ENCODE measurements at regions not wholly inside any gene's neighbourhood (a gene's known extent, or its start where the extent isn't known, plus 50 kb on each side); places are given as distances from the start of the nearest gene placed in this dataset.
"Not testable (repeated sequence)": the region's sequence is repeated elsewhere in the genome, so short reads cannot be mapped to it uniquely, and the experiment has no call there.

DNA sequence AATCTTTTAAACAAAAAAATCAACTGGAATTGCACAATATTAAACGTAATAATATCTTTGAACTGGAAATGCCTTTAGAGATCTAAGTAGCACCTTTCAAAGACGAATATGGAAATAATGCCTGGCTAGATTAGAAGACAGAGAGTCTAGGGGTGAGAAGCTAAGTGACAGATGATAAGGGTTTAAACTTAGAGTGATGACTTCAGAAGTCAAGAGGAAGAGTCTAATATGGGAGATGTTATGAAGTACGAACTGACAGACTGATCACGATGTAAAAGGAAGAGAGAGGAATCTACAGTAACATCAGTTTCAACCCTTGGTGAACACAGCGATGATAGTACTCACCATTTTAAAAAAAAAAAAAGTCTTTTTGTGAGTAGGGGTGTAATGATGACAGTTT, 57.9 kb downstream of the HINT1 start:
- no peak for DNase-seq

- no peak for DNase-seq
Observed at GRCh38 chr5:131104169-131104808, 60.8 kb downstream of the HINT1 start.

DNA sequence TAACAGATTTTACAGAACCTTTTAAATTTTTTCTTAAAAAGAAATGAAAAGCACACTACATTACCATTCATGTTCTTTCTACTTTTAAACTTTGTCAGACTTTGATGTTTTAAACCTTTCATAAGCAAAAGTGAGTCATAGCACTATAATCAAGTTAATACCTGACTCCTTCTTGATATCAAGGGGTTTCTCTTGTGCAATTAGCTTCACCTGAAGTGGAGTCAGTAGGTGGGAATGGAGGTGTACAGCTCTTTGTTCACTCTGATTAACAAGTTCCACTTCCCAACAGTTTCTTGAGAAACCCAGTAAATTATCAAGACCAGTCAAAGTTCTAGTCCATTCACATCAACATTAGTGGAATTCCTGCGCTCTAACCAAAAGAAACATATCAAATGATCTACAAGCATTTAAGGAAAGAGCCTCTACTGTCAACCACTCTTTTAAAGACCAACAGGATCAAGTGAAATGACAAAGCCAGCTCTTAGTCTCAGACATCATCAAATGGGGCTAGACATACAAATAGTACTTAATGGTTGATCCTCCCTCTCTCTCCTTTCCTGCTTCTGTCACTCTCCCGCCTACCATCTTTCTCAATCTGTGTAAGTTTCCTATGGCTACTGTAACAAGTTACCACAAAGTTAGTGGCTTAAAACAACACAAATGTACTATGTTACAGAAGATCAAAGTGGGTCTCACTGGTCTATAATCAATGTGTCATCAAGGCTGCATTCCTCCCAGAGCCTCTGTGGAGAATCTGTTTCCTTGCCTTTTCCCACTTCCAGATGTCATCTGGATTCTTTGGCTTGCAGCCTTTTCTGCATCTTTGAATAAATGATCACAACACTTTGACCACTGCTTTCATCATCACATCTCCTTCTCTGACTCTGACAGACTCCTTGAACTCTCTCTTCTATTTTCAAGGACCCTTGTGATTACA, 68.0 kb downstream of the HINT1 start:
- DNase-seq, result no peak

DNA sequence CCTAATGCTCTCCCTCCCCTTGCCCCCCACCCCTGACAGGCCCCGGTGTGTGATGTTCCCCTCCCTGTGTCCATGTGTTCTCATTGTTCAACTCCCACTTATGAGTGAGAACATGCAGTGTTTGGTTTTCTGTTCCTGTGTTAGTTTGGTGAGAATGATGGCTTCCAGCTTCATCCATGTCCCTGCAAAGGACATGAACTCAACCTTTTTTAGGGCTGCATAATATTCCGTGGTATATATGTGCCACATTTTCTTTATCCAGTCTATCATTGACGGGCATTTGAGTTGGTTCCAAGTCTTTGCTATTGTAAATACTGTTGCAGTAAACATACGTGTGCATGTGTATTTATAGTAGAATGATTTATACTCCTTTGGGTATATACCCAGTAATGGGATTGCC, 69.5 kb downstream of the HINT1 start:
- DNase-seq, result not testable (repeated sequence)

DNA sequence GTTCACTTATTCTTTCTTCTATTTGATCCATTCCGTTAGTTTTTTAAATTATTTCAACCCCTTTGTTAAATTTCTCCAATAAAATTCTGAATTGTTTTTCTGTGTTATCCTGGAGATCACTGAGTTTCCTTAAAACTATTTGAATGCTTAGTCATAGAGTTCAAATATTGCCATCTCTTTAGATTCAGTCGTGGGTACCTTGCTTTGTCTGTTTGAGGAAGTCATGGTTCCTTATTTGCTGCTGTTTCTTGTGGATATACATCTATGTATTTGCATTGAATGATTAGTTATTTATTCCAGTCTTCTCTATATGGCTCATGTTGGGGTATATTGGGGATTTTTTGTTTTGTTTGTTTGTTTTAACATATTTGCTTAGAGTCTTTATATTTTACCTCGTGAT, 80.6 kb downstream of the HINT1 start:
- DNase-seq, result no peak

DNA sequence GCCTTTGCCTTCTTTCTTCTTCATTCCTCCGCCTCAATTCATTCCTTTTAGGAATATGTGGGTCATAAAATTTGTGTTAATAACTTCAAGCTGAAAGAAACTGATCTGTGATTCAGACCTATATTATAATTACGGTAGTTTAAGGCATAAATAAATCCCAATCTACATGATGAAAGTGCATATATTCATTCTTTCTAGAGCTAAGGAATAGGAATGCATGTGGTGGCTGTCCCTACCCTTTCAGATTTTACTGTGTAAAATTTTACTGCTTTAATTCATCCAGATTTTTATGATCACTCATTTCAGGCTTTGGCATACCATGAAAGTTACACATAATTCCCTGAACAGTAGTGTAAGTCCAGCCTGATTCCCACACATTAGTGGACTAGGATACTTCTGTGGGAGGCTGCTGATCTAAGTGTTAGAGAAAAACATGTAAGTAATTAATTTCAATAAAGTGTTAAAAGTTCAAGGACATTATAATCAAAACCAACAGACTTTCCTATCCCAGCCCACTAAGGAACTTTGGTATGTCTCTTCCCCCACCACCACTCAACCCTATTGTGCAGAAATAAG, 83.1 kb downstream of the HINT1 start:
- no peak for DNase-seq

GRCh38 chr5:131081374-131081773, 83.7 kb downstream of the HINT1 start:
- no peak for DNase-seq

- DNase-seq, result no peak
Observed at GRCh38 chr5:131079232-131079631, 85.8 kb downstream of the HINT1 start.

DNA sequence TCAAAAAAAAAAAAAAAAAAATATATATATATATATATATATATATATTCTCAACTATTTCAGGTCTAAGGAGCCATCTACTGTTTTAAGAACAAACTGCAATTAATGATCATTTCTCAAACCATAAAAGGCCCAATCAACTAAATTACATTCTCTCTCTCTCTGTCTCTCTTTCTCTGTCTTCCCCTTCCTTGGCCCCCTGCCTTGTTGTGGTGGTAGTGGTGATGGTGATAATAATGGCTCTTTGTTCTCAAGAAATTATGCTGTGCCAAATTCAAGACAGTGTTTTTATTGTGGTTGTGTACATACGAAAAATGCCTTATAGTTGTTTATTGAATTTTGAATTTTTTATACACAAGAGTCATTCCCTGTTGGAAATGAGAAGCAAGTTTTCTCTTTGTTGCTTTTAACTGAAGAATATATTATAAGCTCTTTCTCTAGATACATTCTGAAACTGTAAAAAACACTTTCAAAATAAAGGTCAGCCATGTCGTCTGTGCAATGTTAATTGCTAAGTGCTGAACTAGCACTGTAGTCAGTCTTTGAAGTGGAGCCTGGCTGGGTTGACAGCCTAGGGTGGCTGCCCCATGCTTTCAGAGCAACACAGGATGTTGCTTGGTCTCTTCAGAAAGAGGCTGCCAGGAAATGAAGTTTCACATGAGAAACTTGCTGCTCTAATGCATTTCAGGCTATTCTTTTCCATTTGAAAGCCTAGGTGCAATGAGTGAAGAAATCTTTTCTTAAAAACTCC, 96.0 kb downstream of the HINT1 start:
- DNase-seq, result no peak

DNA sequence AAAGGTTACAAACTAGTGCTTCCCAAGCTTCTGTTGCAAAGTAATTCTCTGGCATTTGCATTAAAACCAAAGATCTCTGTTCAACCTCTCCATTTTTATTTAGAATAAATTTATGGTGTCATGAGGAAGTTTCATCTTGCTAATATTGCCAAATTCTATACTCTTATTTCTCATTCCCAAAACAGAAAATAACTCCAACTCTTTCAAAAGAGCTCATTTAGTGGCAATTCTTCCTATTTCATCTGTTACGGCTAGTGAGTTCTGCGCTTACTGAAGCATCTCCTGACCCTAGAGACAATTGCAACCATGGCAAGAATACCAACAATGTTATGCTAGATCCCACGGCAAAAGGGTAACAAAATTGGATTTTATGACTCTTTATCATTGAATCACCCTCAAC, 97.0 kb downstream of the HINT1 start:
- DNase-seq, result no peak

- no peak for DNase-seq
Observed at GRCh38 chr5:131067636-131068035, 97.4 kb downstream of the HINT1 start.

GRCh38 chr5:131064669-131065371, 100.2 kb downstream of the HINT1 start:
- DNase-seq, result no peak

GRCh38 chr5:131042021-131042789, 122.9 kb downstream of the HINT1 start:
- DNase-seq, result no peak

DNA sequence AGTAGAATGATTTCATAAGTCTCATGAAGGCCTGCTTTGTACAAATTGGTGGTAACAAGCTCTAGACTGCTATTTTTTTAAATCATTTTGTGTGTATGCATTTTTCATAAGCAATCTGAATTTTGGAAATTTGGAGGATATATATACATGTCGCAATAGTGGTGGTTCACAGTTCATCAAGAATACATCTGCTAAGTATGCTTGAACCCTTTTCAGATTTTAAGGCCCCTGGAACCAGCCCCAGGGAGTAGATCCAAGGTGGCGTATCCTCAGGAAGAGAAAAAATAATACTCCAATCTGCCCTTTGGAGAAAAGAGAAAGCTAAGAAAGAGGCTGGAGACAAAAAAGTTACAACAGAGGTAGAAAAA, 141.6 kb downstream of the HINT1 start:
- DNase-seq, result no peak

GRCh38 chr5:131022811-131023497, 142.1 kb downstream of the HINT1 start:
- no peak for DNase-seq

DNA sequence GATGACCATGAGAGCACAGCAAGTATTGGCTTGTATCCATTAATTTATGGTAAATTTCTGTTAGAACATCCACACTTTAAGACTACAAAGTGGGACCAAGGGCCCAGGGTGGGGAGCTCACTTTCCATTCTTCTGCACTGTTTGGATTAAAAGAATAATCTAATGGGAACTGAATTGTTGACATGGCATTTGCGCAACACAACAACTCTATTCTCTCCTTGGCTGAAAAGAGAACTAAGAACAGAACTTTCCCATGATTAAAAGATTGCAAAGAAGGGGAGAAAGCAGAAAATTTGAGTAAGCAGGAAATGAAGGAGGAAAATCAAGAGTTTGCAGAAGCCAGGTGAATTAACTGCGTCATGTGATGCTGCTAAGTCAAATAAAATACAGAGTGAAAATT, 143.4 kb downstream of the HINT1 start:
- no peak for DNase-seq

- DNase-seq, result no peak
Observed at GRCh38 chr5:131019601-131020315, 145.3 kb downstream of the HINT1 start.

GRCh38 chr5:131019111-131019510, 145.9 kb downstream of the HINT1 start:
- DNase-seq, result no peak

DNA sequence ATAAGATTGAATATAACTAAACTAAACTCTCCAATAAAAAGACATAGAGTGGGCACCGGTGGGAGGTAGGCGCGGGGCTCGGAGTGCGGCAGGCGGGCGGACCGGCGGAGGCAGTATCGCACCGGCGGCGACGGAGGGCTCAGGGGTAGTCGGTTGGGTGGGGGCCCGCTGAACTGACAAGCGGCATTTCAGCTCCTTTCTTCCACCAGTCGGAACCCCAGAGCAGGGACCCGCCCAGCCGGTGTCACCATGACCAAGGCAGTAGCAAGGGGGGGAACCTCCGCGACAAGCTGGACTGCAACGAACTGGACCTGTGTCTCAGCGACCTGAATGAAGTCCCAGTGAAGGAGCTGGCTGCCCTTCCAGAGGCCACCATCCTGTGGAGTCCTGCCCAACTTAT, 156.7 kb downstream of the HINT1 start:
- no peak for DNase-seq

DNA sequence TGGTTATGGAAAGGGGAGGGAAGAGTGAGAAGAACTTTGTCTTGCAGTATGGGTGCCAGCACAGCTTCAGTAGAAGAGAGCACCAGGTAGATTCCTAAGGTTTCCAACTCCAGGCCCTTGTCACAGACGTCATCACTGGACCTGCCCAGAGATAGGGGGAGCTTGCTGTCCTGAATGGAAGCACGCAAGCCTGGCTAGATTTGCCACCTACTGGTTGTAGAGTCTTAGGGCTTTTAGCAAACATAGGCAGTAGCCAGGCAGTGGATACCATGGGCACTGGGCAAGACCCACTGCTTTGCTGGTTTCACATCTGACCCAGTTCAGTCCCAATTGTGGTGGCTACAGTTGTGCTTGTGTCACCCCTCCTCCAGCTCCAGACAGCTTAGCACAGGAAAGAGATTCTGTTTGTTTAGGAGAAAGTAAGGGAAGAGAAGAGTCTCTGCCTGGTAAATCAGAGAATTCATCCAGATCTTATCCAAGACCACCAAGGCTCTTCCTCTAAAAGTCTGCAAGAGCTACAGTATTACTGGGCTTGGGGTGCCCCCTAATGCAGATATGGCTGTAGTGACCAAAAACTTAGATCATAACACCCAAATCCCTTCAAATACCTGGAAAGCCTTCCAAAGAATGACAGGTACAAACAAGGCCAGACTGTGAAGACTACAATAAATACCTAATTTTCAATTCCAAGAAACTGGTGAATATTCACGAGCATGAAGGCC, 158.9 kb downstream of the HINT1 start:
- DNase-seq, result no peak

All from NCI-H526 (cell line).